ENCODE measurements at regions not wholly inside any gene's neighbourhood (a gene's known extent, or its start where the extent isn't known, plus 50 kb on each side); places are given as distances from the start of the nearest gene placed in this dataset.

DNA sequence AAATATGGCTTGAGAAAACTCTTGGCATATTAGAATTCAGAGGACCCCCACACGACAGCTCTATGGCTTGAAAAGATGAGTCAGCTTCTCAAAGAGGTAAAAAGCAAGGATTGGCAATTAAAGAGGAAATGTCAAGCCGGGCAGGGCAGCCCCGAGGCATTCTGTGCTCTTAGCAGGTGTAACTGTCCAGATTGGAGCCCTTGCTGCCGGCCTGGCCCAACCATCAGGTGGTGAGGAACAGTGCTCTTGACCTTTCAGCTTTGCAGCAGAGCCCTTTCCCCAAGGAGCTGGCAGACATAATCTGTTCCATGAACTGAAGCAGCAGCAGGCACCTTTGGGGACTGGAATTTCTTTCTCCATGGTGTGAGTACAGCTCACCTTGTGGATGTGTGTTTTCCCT is 287.8 kb downstream of the UTP18 start:
- Histone ChIP-seq H3K27me3 (ENCODE audit: insufficient read depth, poor library complexity, severe bottlenecking) (no peaks in the 10 kb centered on the region), H3K27ac (replicated peaks) (no peak overlapping the region), H3K4me3 (replicated peaks; ENCODE audit: insufficient read depth, low read length) (no peak overlapping the region)
- no peak for DNase-seq (ENCODE audit: low read depth in 1 of 2, low spot score in 1 of 2)
- TF ChIP-seq SPI1 (IDR thresholded peaks at IDR 0.05; ENCODE audit: borderline replicate concordance, low read depth): no peak

DNA sequence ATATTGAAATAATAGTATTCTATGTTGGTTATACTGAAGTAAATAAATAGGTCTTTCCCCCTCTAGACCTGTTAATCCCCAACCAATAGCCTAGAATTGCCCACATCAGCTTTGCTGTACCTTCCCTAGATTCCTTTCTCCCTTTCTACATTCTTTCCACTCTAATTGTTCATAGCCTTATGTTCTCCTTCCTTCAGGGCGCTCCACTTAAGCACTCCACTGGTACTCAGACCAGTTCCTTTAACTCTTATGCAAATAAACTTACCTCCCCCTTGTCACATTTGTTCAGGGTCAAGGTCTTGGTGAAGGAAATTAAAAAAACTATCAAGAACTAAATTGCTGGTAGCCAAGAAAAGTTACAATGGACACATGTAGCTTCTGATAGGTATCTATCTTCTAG is 294.8 kb downstream of the UTP18 start:
- H3K4me3 ChIP-seq (replicated peaks; ENCODE audit: insufficient read depth, low read length): no peak overlapping the region
- no peak for TF ChIP-seq SPI1 (IDR thresholded peaks at IDR 0.05; ENCODE audit: borderline replicate concordance, low read depth)
- TF ChIP-seq, protein P1, sequence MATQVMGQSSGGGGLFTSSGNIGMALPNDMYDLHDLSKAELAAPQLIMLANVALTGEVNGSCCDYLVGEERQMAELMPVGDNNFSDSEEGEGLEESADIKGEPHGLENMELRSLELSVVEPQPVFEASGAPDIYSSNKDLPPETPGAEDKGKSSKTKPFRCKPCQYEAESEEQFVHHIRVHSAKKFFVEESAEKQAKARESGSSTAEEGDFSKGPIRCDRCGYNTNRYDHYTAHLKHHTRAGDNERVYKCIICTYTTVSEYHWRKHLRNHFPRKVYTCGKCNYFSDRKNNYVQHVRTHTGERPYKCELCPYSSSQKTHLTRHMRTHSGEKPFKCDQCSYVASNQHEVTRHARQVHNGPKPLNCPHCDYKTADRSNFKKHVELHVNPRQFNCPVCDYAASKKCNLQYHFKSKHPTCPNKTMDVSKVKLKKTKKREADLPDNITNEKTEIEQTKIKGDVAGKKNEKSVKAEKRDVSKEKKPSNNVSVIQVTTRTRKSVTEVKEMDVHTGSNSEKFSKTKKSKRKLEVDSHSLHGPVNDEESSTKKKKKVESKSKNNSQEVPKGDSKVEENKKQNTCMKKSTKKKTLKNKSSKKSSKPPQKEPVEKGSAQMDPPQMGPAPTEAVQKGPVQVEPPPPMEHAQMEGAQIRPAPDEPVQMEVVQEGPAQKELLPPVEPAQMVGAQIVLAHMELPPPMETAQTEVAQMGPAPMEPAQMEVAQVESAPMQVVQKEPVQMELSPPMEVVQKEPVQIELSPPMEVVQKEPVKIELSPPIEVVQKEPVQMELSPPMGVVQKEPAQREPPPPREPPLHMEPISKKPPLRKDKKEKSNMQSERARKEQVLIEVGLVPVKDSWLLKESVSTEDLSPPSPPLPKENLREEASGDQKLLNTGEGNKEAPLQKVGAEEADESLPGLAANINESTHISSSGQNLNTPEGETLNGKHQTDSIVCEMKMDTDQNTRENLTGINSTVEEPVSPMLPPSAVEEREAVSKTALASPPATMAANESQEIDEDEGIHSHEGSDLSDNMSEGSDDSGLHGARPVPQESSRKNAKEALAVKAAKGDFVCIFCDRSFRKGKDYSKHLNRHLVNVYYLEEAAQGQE (IDR thresholded peaks at IDR 0.05; ENCODE audit: insufficient replicate concordance, low read depth): no peak
- TF ChIP-seq GABPA (IDR thresholded peaks at IDR 0.05; ENCODE audit: low read depth): no peak
- no peak for TF ChIP-seq POLR2AphosphoS5 (IDR thresholded peaks at IDR 0.05; ENCODE audit: low read depth)
- TF ChIP-seq, protein P2, sequence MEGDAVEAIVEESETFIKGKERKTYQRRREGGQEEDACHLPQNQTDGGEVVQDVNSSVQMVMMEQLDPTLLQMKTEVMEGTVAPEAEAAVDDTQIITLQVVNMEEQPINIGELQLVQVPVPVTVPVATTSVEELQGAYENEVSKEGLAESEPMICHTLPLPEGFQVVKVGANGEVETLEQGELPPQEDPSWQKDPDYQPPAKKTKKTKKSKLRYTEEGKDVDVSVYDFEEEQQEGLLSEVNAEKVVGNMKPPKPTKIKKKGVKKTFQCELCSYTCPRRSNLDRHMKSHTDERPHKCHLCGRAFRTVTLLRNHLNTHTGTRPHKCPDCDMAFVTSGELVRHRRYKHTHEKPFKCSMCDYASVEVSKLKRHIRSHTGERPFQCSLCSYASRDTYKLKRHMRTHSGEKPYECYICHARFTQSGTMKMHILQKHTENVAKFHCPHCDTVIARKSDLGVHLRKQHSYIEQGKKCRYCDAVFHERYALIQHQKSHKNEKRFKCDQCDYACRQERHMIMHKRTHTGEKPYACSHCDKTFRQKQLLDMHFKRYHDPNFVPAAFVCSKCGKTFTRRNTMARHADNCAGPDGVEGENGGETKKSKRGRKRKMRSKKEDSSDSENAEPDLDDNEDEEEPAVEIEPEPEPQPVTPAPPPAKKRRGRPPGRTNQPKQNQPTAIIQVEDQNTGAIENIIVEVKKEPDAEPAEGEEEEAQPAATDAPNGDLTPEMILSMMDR (IDR thresholded peaks at IDR 0.05; ENCODE audit: insufficient read depth, low read length): no peak

DNA sequence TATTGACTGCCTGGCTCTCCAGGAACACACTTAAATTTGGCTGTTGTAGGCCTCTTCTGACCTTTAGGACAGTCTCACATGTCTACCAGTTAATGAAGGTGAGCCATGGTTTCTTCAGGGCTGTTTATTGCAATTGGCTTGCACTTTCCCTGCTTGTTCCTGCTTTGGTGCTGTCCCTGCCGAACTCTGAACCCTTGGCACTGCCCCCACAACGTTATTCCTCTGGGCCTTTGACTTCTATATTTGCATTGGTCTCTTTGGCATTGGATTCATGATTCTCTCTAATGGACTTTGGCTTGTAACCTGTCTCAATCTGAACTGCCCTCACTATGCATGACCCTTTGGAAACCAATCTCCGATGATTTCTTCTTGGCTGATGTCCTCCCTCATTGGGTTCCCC is 299.4 kb downstream of the UTP18 start:
- TF ChIP-seq SPI1 (IDR thresholded peaks at IDR 0.05; ENCODE audit: borderline replicate concordance, low read depth): no peak
- TF ChIP-seq, protein P2 (IDR thresholded peaks at IDR 0.05; ENCODE audit: insufficient read depth, low read length): no peak
- no peak for TF ChIP-seq POLR2AphosphoS5 (IDR thresholded peaks at IDR 0.05; ENCODE audit: low read depth)
- TF ChIP-seq, protein P1 (IDR thresholded peaks at IDR 0.05; ENCODE audit: insufficient replicate concordance, low read depth): no peak
- TF ChIP-seq GABPA (IDR thresholded peaks at IDR 0.05; ENCODE audit: low read depth): no peak
- Histone ChIP-seq H3K27me3 (ENCODE audit: insufficient read depth, poor library complexity, severe bottlenecking) (peaks cover 2% of the 10 kb centered on the region), H3K4me3 (replicated peaks; ENCODE audit: insufficient read depth, low read length) (no peak overlapping the region), H3K27ac (replicated peaks) (no peak overlapping the region)
- DNase-seq (ENCODE audit: low read depth in 1 of 2, low spot score in 1 of 2): no peak

More for the DNA sequence above, 294.8 kb downstream of the UTP18 start:
- no peak overlapping the region for H3K27ac ChIP-seq (replicated peaks)
- DNase-seq (ENCODE audit: low read depth in 1 of 2, low spot score in 1 of 2): no peak
- H3K27me3 ChIP-seq (ENCODE audit: insufficient read depth, poor library complexity, severe bottlenecking): peaks cover 2% of the 10 kb centered on the region

DNA sequence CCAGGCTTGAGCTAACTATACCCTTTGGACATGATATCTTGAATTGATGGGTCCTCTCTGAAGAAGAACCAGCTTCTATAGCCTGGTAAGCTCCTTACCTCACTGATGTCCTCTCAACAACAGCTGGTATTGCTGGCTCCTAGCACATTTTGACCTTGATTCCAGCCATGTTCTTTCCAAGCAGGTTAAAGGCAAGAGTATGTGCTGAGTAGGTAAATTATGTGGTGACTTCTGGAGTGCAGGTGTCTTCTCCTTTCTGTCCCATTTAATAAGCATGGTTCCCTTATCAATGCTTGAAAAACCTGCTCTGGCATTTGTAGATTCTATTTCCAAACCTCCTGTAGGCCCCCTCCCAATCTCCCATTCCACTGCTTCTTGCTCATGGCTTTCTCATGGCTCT is 300.1 kb downstream of the UTP18 start:
- Histone ChIP-seq H3K4me3 (replicated peaks; ENCODE audit: insufficient read depth, low read length) (no peak overlapping the region), H3K27me3 (ENCODE audit: insufficient read depth, poor library complexity, severe bottlenecking) (peaks cover 4% of the 10 kb centered on the region)
- TF ChIP-seq, protein P2 (IDR thresholded peaks at IDR 0.05; ENCODE audit: insufficient read depth, low read length): no peak
- TF ChIP-seq GABPA (IDR thresholded peaks at IDR 0.05; ENCODE audit: low read depth) (no peak), SPI1 (IDR thresholded peaks at IDR 0.05; ENCODE audit: borderline replicate concordance, low read depth) (no peak), POLR2AphosphoS5 (IDR thresholded peaks at IDR 0.05; ENCODE audit: low read depth) (no peak)
- TF ChIP-seq, protein P1 (IDR thresholded peaks at IDR 0.05; ENCODE audit: insufficient replicate concordance, low read depth): no peak

More for the DNA sequence above, 300.1 kb downstream of the UTP18 start:
- H3K27ac ChIP-seq (replicated peaks): no peak overlapping the region
- DNase-seq (ENCODE audit: low read depth in 1 of 2, low spot score in 1 of 2): no peak
